Uterus (tissue), 2 donors: ENCODE measurements at regions not wholly inside any gene's neighbourhood (a gene's known extent, or its start where the extent isn't known, plus 50 kb on each side); places are given as distances from the start of the nearest gene placed in this dataset.

ENCODE experiments used
- POLR2A ChIP-seq, 2 donors: fragments of 450-650 bp; IDR thresholded peaks; one replicate each; pipeline ENCODE4 v1.6.1; 2016; ENCODE audit warnings: antibody characterized with exemption in 2 of 2, mild to moderate bottlenecking in 1 of 2, moderate library complexity in 1 of 2
- TF ChIP-seq, protein P1 (sequence below), 4 experiments: fragments of 200-600 bp in 2 of 4; fragments of 450-650 bp in 2 of 4; sonication (generic) in 2 of 4; IDR thresholded peaks; one replicate each; pipeline ENCODE4 v1.5.1; 2016 to 2019; ENCODE audit warnings: antibody characterized with exemption in 4 of 4, mild to moderate bottlenecking in 2 of 4, moderate library complexity in 1 of 4

DNA sequence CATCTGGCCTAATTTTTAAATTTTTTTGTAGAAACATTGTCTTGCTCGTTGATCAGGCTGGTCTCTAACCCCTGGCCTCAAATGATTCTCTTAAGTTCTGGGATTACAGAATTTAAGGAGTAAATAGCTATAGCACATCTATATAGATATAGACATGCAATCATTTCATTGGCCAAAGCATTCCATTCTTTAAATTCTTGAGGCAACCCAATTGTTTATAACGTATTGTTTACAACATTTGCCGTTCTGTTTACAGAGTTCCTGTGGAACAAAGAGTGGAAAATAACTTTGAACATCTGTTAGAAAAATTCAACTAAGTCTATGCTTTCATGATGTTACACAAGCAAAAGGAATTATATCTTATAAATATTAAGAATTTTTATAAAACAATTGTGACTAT, 205.2 kb upstream of the ROBO2 start:
- TF ChIP-seq, protein P1, sequence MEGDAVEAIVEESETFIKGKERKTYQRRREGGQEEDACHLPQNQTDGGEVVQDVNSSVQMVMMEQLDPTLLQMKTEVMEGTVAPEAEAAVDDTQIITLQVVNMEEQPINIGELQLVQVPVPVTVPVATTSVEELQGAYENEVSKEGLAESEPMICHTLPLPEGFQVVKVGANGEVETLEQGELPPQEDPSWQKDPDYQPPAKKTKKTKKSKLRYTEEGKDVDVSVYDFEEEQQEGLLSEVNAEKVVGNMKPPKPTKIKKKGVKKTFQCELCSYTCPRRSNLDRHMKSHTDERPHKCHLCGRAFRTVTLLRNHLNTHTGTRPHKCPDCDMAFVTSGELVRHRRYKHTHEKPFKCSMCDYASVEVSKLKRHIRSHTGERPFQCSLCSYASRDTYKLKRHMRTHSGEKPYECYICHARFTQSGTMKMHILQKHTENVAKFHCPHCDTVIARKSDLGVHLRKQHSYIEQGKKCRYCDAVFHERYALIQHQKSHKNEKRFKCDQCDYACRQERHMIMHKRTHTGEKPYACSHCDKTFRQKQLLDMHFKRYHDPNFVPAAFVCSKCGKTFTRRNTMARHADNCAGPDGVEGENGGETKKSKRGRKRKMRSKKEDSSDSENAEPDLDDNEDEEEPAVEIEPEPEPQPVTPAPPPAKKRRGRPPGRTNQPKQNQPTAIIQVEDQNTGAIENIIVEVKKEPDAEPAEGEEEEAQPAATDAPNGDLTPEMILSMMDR (IDR thresholded peaks at IDR 0.05): no peak
- no peak for TF ChIP-seq POLR2A (IDR thresholded peaks at IDR 0.05)
